ENCODE measurements at regions not wholly inside any gene's neighbourhood (a gene's known extent, or its start where the extent isn't known, plus 50 kb on each side); places are given as distances from the start of the nearest gene placed in this dataset.
A peak's percentile ranks its signal among the peaks of the same experiment; 100 is the strongest.
"Not testable (repeated sequence)": the region's sequence is repeated elsewhere in the genome, so short reads cannot be mapped to it uniquely, and the experiment has no call there.

DNA sequence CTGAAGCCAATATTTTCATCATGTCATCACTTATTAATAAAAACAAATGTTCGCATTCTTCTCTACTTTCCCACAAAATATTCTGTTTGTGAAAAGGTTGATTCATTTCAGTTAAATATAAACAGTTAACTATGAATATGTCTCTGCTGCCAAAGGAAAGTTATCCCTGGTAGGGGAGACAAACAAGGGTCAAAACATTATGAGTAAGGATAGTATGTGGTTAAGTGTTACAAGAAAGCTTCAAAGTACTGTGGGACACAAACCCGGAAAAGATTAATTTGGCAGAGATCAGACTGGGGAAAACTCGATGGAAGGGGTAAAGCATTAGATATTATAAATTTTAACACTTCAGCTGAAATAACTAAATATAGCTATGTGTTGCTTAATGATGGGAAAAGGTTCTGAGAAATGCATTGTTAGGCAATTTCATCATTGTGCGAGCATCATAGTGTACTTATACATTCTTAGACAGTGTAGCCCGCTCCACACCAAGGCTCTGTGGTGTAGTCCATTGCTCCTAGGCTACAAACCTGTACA, 436.5 kb upstream of the TBL1XR1 start:
- Histone ChIP-seq H3K9me3 (no peaks in the 10 kb centered on the region), H3K36me3 (no peaks in the 10 kb centered on the region), H3K27ac (no peak overlapping the region), H3K4me3 (no peak overlapping the region), H3K27me3 (no peaks in the 10 kb centered on the region), H3K4me1 (peaks cover 0 to 4% (median 0%) of the 10 kb centered on the region in 4 donors)
- no peak for DNase-seq
- TF ChIP-seq, protein P1, sequence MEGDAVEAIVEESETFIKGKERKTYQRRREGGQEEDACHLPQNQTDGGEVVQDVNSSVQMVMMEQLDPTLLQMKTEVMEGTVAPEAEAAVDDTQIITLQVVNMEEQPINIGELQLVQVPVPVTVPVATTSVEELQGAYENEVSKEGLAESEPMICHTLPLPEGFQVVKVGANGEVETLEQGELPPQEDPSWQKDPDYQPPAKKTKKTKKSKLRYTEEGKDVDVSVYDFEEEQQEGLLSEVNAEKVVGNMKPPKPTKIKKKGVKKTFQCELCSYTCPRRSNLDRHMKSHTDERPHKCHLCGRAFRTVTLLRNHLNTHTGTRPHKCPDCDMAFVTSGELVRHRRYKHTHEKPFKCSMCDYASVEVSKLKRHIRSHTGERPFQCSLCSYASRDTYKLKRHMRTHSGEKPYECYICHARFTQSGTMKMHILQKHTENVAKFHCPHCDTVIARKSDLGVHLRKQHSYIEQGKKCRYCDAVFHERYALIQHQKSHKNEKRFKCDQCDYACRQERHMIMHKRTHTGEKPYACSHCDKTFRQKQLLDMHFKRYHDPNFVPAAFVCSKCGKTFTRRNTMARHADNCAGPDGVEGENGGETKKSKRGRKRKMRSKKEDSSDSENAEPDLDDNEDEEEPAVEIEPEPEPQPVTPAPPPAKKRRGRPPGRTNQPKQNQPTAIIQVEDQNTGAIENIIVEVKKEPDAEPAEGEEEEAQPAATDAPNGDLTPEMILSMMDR (IDR thresholded peaks at IDR 0.05), result no peak
- TF ChIP-seq POLR2AphosphoS5 (IDR thresholded peaks at IDR 0.05) (no peak), EP300 (IDR thresholded peaks at IDR 0.05) (no peak), POLR2A (IDR thresholded peaks at IDR 0.05) (no peak)
- intact Hi-C loops (cut with DNase I), result no loop called here
- WGBS, 2 donors, result 83% methylated on average over 5 of the region's 5 CpGs

- H3K9me3 ChIP-seq; H3K27ac ChIP-seq; H3K27me3 ChIP-seq; H3K4me1 ChIP-seq; DNase-seq; H3K4me3 ChIP-seq; H3K36me3 ChIP-seq; intact Hi-C loops (cut with DNase I): not testable (repeated sequence)
- WGBS, 2 donors, result 95 to 96% methylated on average over 3 of the region's 3 CpGs
Observed at GRCh38 chr3:177635601-177636106, 438.4 kb upstream of the TBL1XR1 start.

- intact Hi-C loops (cut with DNase I), result no loop called here
Observed at GRCh38 chr3:177640319-177640965, 443.2 kb upstream of the TBL1XR1 start.

DNA sequence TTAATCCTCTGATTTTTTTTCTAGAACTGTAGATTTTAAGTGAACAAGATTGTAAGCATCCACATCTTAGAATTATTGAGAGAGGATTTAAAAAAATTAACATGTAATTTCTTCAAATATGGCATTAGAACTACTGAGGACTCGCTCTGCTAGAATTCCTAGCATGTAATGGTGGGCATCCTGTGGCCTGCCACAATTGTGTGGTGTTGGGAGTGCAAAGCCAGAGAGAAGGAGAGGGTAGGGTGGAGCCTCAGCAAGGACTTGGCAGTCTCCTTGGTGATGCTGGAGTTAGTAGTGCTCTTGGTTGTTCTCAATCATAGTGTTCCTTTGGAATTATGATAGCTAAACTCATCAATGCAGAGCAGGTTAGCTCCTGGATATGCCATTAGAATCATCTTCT, 443.9 kb upstream of the TBL1XR1 start:
- H3K9me3 ChIP-seq, result no peaks in the 10 kb centered on the region
- TF ChIP-seq EP300 (IDR thresholded peaks at IDR 0.05), result no peak
- TF ChIP-seq, protein P1 (IDR thresholded peaks at IDR 0.05), result no peak
- no peak for TF ChIP-seq POLR2AphosphoS5 (IDR thresholded peaks at IDR 0.05)
- no peak for TF ChIP-seq POLR2A (IDR thresholded peaks at IDR 0.05)
- intact Hi-C loops (cut with DNase I), result no loop called here
- 95 to 99% methylated on average over 1 of the region's 1 CpG for WGBS, 2 donors
- peaks cover 0 to 8% (median 7%) of the 10 kb centered on the region in 4 donors for H3K4me1 ChIP-seq
- H3K36me3 ChIP-seq, result no peaks in the 10 kb centered on the region
- H3K4me3 ChIP-seq, result no peak overlapping the region
- H3K27ac ChIP-seq, result no peak overlapping the region
- DNase-seq, result no peak
- H3K27me3 ChIP-seq, result no peaks in the 10 kb centered on the region

More at GRCh38 chr3:177640319-177640965, 443.2 kb upstream of the TBL1XR1 start:
- no peak for DNase-seq
- WGBS, 2 donors, result 77 to 83% methylated on average over 8 of the region's 8 CpGs
- no peaks in the 10 kb centered on the region for H3K36me3 ChIP-seq
- H3K4me3 ChIP-seq, result no peak overlapping the region
- no peak overlapping the region for H3K27ac ChIP-seq
- TF ChIP-seq EP300 (IDR thresholded peaks at IDR 0.05) (no peak), POLR2AphosphoS5 (IDR thresholded peaks at IDR 0.05) (no peak), POLR2A (IDR thresholded peaks at IDR 0.05) (no peak)
- TF ChIP-seq, protein P1 (IDR thresholded peaks at IDR 0.05), result no peak
- H3K4me1 ChIP-seq, result peaks cover 0 to 8% (median 7%) of the 10 kb centered on the region in 4 donors
- no peaks in the 10 kb centered on the region for H3K9me3 ChIP-seq
- no peaks in the 10 kb centered on the region for H3K27me3 ChIP-seq

- H3K27ac ChIP-seq, result peak overlapping the region in 1 of 4 donors; percentile 37
- intact Hi-C loops (cut with DNase I), result no loop called here
- H3K4me3 ChIP-seq, result no peak overlapping the region
- no peaks in the 10 kb centered on the region for H3K36me3 ChIP-seq
- peaks cover 0 to 13% (median 7%) of the 10 kb centered on the region in 4 donors for H3K4me1 ChIP-seq
- WGBS, 2 donors, result 72 to 77% methylated on average over 8 of the region's 8 CpGs
- no peak for DNase-seq
- no peak for TF ChIP-seq POLR2AphosphoS5 (IDR thresholded peaks at IDR 0.05)
- TF ChIP-seq POLR2A (IDR thresholded peaks at IDR 0.05), result no peak
- TF ChIP-seq, protein P1 (IDR thresholded peaks at IDR 0.05), result no peak
- no peak for TF ChIP-seq EP300 (IDR thresholded peaks at IDR 0.05)
- no peaks in the 10 kb centered on the region for H3K27me3 ChIP-seq
- no peaks in the 10 kb centered on the region for H3K9me3 ChIP-seq
Observed at GRCh38 chr3:177642042-177642803, 444.9 kb upstream of the TBL1XR1 start.
